Tibial artery (tissue), 4 donors: ENCODE measurements at regions not wholly inside any gene's neighbourhood (a gene's known extent, or its start where the extent isn't known, plus 50 kb on each side); places are given as distances from the start of the nearest gene placed in this dataset.

Experiments
- DNase-seq, 2 donors: peaks; one replicate each; pipeline ENCODE4 v3.0.0-alpha.2; 2019
- H3K27ac ChIP-seq, 2 donors: fragments of 200-600 bp; sonication (generic) in 1 of 2; 1 replicate in 1 of 2; 2 replicates in 1 of 2; pipeline ENCODE4 v1.5.1; 2018 to 2019; ENCODE audit warnings: mild to moderate bottlenecking in 1 of 2
- H3K27me3 ChIP-seq, 2 donors: fragments of 200-600 bp; sonication (generic) in 1 of 2; one replicate each; pipeline versions ENCODE4 v1.5.1 to v1.6.0; 2016 to 2019
- H3K36me3 ChIP-seq, 3 donors: fragments of 200-600 bp; sonication (generic) in 2 of 3; one replicate each; pipeline ENCODE4 v1.5.1; 2016 to 2019; ENCODE audit warnings: mild to moderate bottlenecking in 2 of 3
- H3K4me1 ChIP-seq, 4 donors: fragments of 200-600 bp; sonication (generic) in 2 of 4; 1 replicate in 3 of 4; 2 replicates in 1 of 4; pipeline ENCODE4 v1.5.1; 2016 to 2019
- H3K4me3 ChIP-seq, 2 donors: fragments of 200-600 bp; sonication (generic) in 1 of 2; 1 replicate in 1 of 2; 2 replicates in 1 of 2; pipeline ENCODE4 v1.5.1; 2018 to 2019; ENCODE audit warnings: mild to moderate bottlenecking in 2 of 2
- H3K9me3 ChIP-seq, 3 donors: fragments of 200-600 bp; sonication (generic) in 1 of 3; one replicate each; pipeline ENCODE4 v1.5.1; 2016 to 2019
- CTCF ChIP-seq, 2 experiments: fragments of 200-600 bp in 1 of 2; fragments of 450-650 bp in 1 of 2; IDR thresholded peaks; one replicate each; pipeline ENCODE4 v1.5.1; 2017 to 2019; ENCODE audit warnings: antibody characterized with exemption in 2 of 2, mild to moderate bottlenecking in 1 of 2, moderate library complexity in 1 of 2
- intact Hi-C: fragments of 100-400 bp; cut with DNase I; formaldehyde crosslinking; loops from one replicate; pipeline ENCODE4 v1.15.0; 2023; ENCODE audit warnings: low total_unique reads

- intact Hi-C loops, result no loop called here
- no peaks in the 10 kb centered on the region for H3K9me3 ChIP-seq
- no peak for TF ChIP-seq CTCF (IDR thresholded peaks at IDR 0.05)
- H3K36me3 ChIP-seq, result no peaks in the 10 kb centered on the region
- no peak overlapping the region for H3K27ac ChIP-seq
- DNase-seq, result no peak
- peaks cover 0 to 14% of the 10 kb centered on the region in 2 donors for H3K27me3 ChIP-seq
- no peaks in the 10 kb centered on the region for H3K4me1 ChIP-seq
- no peak overlapping the region for H3K4me3 ChIP-seq
Observed at GRCh38 chr12:108075561-108075960, 53.5 kb upstream of the WSCD2 start.

GRCh38 chr12:108076556-108076955 is 52.5 kb upstream of the WSCD2 start:
- intact Hi-C loops, result no loop called here
- H3K27ac ChIP-seq, result no peak overlapping the region
- H3K4me1 ChIP-seq, result no peaks in the 10 kb centered on the region
- no peak for TF ChIP-seq CTCF (IDR thresholded peaks at IDR 0.05)
- H3K9me3 ChIP-seq, result no peaks in the 10 kb centered on the region
- DNase-seq, result no peak
- no peak overlapping the region for H3K4me3 ChIP-seq
- no peaks in the 10 kb centered on the region for H3K36me3 ChIP-seq
- peaks cover 0 to 14% of the 10 kb centered on the region in 2 donors for H3K27me3 ChIP-seq

- no peaks in the 10 kb centered on the region for H3K9me3 ChIP-seq
- no peak overlapping the region for H3K4me3 ChIP-seq
- intact Hi-C loops, result no loop called here
- no peak overlapping the region for H3K27ac ChIP-seq
- H3K27me3 ChIP-seq, result peaks cover 0 to 14% of the 10 kb centered on the region in 2 donors
- DNase-seq, result no peak
- no peaks in the 10 kb centered on the region for H3K4me1 ChIP-seq
- TF ChIP-seq CTCF (IDR thresholded peaks at IDR 0.05), result no peak
- H3K36me3 ChIP-seq, result no peaks in the 10 kb centered on the region
Observed at GRCh38 chr12:108078428-108078827, 50.7 kb upstream of the WSCD2 start.
